GM20000 (cell line): ENCODE measurements at regions not wholly inside any gene's neighbourhood (a gene's known extent, or its start where the extent isn't known, plus 50 kb on each side); places are given as distances from the start of the nearest gene placed in this dataset.

Experiments used
- DNase-seq: peaks from one replicate; pipeline ENCODE4 v3.0.0; 2012; ENCODE audit warnings: low spot score
- CTCF ChIP-seq: IDR thresholded peaks from 2 replicates; pipeline ENCODE4 v1.5.1; 2012; ENCODE audit warnings: mild to moderate bottlenecking, control low read depth; ENCODE audit errors: extremely low read depth, missing control alignments

- DNase-seq = no peak
- TF ChIP-seq CTCF = no peak
Measured at GRCh38 chr6:93792746-93793145, 373.4 kb upstream of the EPHA7 start.

GRCh38 chr6:93790981-93791380, 371.6 kb upstream of the EPHA7 start:
- TF ChIP-seq CTCF = no peak
- DNase-seq = no peak

GRCh38 chr6:93789532-93789931, 370.2 kb upstream of the EPHA7 start:
- no peak for TF ChIP-seq CTCF
- DNase-seq = no peak

GRCh38 chr6:93787841-93788240, 368.5 kb upstream of the EPHA7 start:
- TF ChIP-seq CTCF = no peak
- no peak for DNase-seq

- no peak for TF ChIP-seq CTCF
- no peak for DNase-seq
Measured at GRCh38 chr6:93786474-93787330, 367.3 kb upstream of the EPHA7 start.

- no peak for TF ChIP-seq CTCF
- no peak for DNase-seq
Measured at GRCh38 chr6:93785694-93786030, 366.3 kb upstream of the EPHA7 start.

- no peak for DNase-seq
- no peak for TF ChIP-seq CTCF
Measured at GRCh38 chr6:93784794-93785693, 365.7 kb upstream of the EPHA7 start.
